ENCODE measurements at regions not wholly inside any gene's neighbourhood (a gene's known extent, or its start where the extent isn't known, plus 50 kb on each side); places are given as distances from the start of the nearest gene placed in this dataset.

GRCh38 chr1:4584449-4584848 lies 70.0 kb upstream of the AJAP1 start:
- DNase-seq (no peak), ATAC-seq (no peak)
- peaks cover 0 to 17% (median 4%) of the 10 kb centered on the region in 12 donors for H3K4me1 ChIP-seq
- no peak overlapping the region for H3K27ac ChIP-seq
- H3K9me3 ChIP-seq = no peaks in the 10 kb centered on the region
- peaks cover 0 to 55% (median 13%) of the 10 kb centered on the region in 9 donors for H3K27me3 ChIP-seq
- H3K4me3 ChIP-seq = no peak overlapping the region
- intact Hi-C loops (cut with DNase I) = no loop called here
- TF ChIP-seq POLR2A (IDR thresholded peaks at IDR 0.05) (no peak), CTCF (IDR thresholded peaks at IDR 0.05) (no peak)
- no peaks in the 10 kb centered on the region for H3K36me3 ChIP-seq
- 34 to 65% (median 43%) methylated on average over 5 of the region's 5 CpGs for WGBS, 4 donors

- WGBS, 4 donors = 8 to 13% (median 12%) methylated on average over 15 to 17 of the region's 17 CpGs
- Histone ChIP-seq H3K27ac (no peak overlapping the region), H3K4me1 (peaks cover 0 to 17% (median 4%) of the 10 kb centered on the region in 12 donors), H3K4me3 (no peak overlapping the region), H3K27me3 (peaks cover 0 to 50% (median 7%) of the 10 kb centered on the region in 9 donors), H3K36me3 (no peaks in the 10 kb centered on the region), H3K9me3 (no peaks in the 10 kb centered on the region)
- DNase-seq (peak in 1 of 5 donors; percentile 70), ATAC-seq (no peak)
- TF ChIP-seq CTCF (IDR thresholded peaks at IDR 0.05) = peak; percentile 21 to 78 (median 59)
- no peak for TF ChIP-seq POLR2A (IDR thresholded peaks at IDR 0.05)
- intact Hi-C loops (cut with DNase I) = no loop called here
These were observed 69.2 kb upstream of the AJAP1 start for GRCh38 chr1:4585216-4585615.

- peaks cover 0 to 17% (median 4%) of the 10 kb centered on the region in 12 donors for H3K4me1 ChIP-seq
- no peak overlapping the region for H3K4me3 ChIP-seq
- no peaks in the 10 kb centered on the region for H3K36me3 ChIP-seq
- DNase-seq (peak in 1 of 5 donors; percentile 29), ATAC-seq (peak in 1 of 4 donors; percentile 87)
- TF ChIP-seq CTCF (IDR thresholded peaks at IDR 0.05) (no peak), POLR2A (IDR thresholded peaks at IDR 0.05) (no peak)
- H3K27ac ChIP-seq = no peak overlapping the region
- WGBS, 4 donors = 27 to 52% (median 42%) methylated on average over 6 of the region's 6 CpGs
- intact Hi-C loops (cut with DNase I) = no loop called here
- H3K27me3 ChIP-seq = peaks cover 0 to 50% (median 7%) of the 10 kb centered on the region in 9 donors
- H3K9me3 ChIP-seq = no peaks in the 10 kb centered on the region
These were observed 68.7 kb upstream of the AJAP1 start for GRCh38 chr1:4585705-4586104.

- Histone ChIP-seq H3K36me3 (no peaks in the 10 kb centered on the region), H3K27me3 (peaks cover 0 to 42% (median 7%) of the 10 kb centered on the region in 9 donors), H3K4me3 (no peak overlapping the region), H3K27ac (no peak overlapping the region), H3K4me1 (peaks cover 0 to 17% (median 4%) of the 10 kb centered on the region in 12 donors), H3K9me3 (no peaks in the 10 kb centered on the region)
- no peak for TF ChIP-seq POLR2A (IDR thresholded peaks at IDR 0.05)
- WGBS, 4 donors = 44 to 55% (median 49%) methylated on average over 6 of the region's 6 CpGs
- intact Hi-C loops (cut with DNase I) = no loop called here
- ATAC-seq (no peak), DNase-seq (no peak)
These were observed 67.7 kb upstream of the AJAP1 start for GRCh38 chr1:4586611-4587160.

DNA sequence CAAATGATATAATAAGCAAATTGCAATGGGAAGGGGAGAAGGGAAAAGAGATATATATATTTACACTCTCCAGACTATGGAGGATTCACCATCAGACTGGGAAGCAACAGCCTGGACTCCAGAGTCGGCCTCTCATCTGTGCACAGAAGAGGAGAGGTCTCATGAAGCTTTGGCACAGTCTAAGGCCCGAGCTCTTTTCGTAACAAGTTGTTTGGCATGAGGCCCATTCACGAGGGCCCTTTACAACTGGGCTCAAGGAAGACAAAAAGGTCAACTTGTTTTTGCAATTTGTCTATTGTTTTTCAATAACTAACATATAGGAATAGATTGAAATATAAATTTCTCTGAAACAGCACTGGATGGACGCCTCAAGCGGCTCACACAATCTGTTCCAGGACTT lies 66.7 kb upstream of the AJAP1 start:
- H3K4me3 ChIP-seq = no peak overlapping the region
- DNase-seq (no peak), ATAC-seq (no peak)
- no peak overlapping the region for H3K27ac ChIP-seq
- H3K9me3 ChIP-seq = no peaks in the 10 kb centered on the region
- intact Hi-C loops (cut with DNase I) = no loop called here
- no peaks in the 10 kb centered on the region for H3K36me3 ChIP-seq
- TF ChIP-seq POLR2A (IDR thresholded peaks at IDR 0.05) = no peak
- no peak for TF ChIP-seq CTCF (IDR thresholded peaks at IDR 0.05)
- peaks cover 0 to 35% (median 7%) of the 10 kb centered on the region in 9 donors for H3K27me3 ChIP-seq
- 61 to 64% (median 61%) methylated on average over 6 of the region's 6 CpGs for WGBS, 4 donors
- peaks cover 0 to 17% (median 4%) of the 10 kb centered on the region in 12 donors for H3K4me1 ChIP-seq
